ENCODE measurements at regions not wholly inside any gene's neighbourhood (a gene's known extent, or its start where the extent isn't known, plus 50 kb on each side); places are given as distances from the start of the nearest gene placed in this dataset.

GRCh38 chr6:114605656-114606055 lies 262.8 kb upstream of the HS3ST5 start:
- DNase-seq: no peak

- DNase-seq: no peak
Observed at GRCh38 chr6:114600381-114600780, 257.6 kb upstream of the HS3ST5 start.

GRCh38 chr6:114595591-114595990 lies 252.8 kb upstream of the HS3ST5 start:
- DNase-seq: no peak

GRCh38 chr6:114595186-114595585 lies 252.4 kb upstream of the HS3ST5 start:
- DNase-seq: no peak

GRCh38 chr6:114592506-114592905 lies 249.7 kb upstream of the HS3ST5 start:
- DNase-seq: no peak

- no peak for DNase-seq
Observed at GRCh38 chr6:114588726-114589125, 245.9 kb upstream of the HS3ST5 start.

GRCh38 chr6:114586298-114586697 lies 243.5 kb upstream of the HS3ST5 start:
- no peak for DNase-seq

- no peak for DNase-seq
Observed at GRCh38 chr6:114581293-114581692, 238.5 kb upstream of the HS3ST5 start.

GRCh38 chr6:114580882-114581281 lies 238.1 kb upstream of the HS3ST5 start:
- no peak for DNase-seq

GRCh38 chr6:114579486-114579885 lies 236.7 kb upstream of the HS3ST5 start:
- DNase-seq: no peak

- DNase-seq: no peak
Observed at GRCh38 chr6:114577109-114577508, 234.3 kb upstream of the HS3ST5 start.

GRCh38 chr6:114576330-114576729 lies 233.5 kb upstream of the HS3ST5 start:
- no peak for DNase-seq

GRCh38 chr6:114569669-114570068 lies 226.8 kb upstream of the HS3ST5 start:
- no peak for DNase-seq

- no peak for DNase-seq
Observed at GRCh38 chr6:114564302-114564933, 221.6 kb upstream of the HS3ST5 start.

GRCh38 chr6:114559419-114559818 lies 216.6 kb upstream of the HS3ST5 start:
- DNase-seq: no peak

GRCh38 chr6:114558153-114558552 lies 215.3 kb upstream of the HS3ST5 start:
- DNase-seq: no peak

GRCh38 chr6:114556846-114557488 lies 214.1 kb upstream of the HS3ST5 start:
- no peak for DNase-seq

GRCh38 chr6:114550316-114550715 lies 207.5 kb upstream of the HS3ST5 start:
- DNase-seq: no peak

- DNase-seq: no peak
Observed at GRCh38 chr6:114543696-114544095, 200.9 kb upstream of the HS3ST5 start.

- DNase-seq: no peak
Observed at GRCh38 chr6:114541794-114542193, 199.0 kb upstream of the HS3ST5 start.

- DNase-seq: no peak
Observed at GRCh38 chr6:114537977-114538376, 195.2 kb upstream of the HS3ST5 start.

- DNase-seq: no peak
Observed at GRCh38 chr6:114534813-114535212, 192.0 kb upstream of the HS3ST5 start.

GRCh38 chr6:114524081-114524480 lies 181.3 kb upstream of the HS3ST5 start:
- no peak for DNase-seq

GRCh38 chr6:114523508-114523907 lies 180.7 kb upstream of the HS3ST5 start:
- DNase-seq: no peak

- DNase-seq: no peak
Observed at GRCh38 chr6:114521926-114522325, 179.1 kb upstream of the HS3ST5 start.

Data from HCEC 1CT (cell line).